ENCODE measurements at regions not wholly inside any gene's neighbourhood (a gene's known extent, or its start where the extent isn't known, plus 50 kb on each side); places are given as distances from the start of the nearest gene placed in this dataset.
"Not testable (repeated sequence)": the region's sequence is repeated elsewhere in the genome, so short reads cannot be mapped to it uniquely, and the experiment has no call there.

DNA sequence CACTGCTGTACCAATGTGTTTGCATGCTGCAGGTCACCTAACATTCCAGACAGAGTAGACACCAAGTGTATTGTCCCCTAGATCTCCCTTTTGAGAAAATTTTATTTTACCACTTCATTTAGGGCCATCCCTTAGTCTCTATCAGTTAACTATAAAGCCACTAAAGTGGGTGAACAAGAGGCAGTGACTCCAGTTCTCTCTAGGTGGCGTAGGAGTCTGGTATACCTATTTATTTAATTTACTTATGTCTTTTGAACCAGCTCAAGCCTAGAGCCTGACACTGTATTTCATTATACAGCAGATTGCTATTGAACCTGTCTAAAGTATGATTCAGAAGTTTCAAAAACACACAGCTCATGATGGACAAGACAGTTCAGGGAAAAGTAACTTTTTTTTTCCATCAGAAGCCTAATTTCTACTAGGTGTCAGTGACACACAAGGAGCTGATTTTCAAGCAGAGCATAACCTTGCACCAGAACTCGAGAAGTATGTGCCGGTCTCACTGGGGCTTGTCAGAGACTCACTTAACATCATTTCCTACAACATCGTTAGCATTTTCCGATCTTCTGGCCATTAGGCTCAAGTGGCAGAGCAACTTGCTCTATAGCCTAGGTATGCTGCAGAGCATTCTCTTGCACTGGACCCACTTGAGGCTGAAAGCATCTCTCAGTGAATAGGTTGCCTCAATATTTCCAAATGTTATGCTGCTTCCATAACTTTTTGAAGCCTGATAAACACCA lies 175.4 kb downstream of the CDC14C start:
- ChIA-PET CTCF (no interaction called here), POLR2A (no interaction called here)

DNA sequence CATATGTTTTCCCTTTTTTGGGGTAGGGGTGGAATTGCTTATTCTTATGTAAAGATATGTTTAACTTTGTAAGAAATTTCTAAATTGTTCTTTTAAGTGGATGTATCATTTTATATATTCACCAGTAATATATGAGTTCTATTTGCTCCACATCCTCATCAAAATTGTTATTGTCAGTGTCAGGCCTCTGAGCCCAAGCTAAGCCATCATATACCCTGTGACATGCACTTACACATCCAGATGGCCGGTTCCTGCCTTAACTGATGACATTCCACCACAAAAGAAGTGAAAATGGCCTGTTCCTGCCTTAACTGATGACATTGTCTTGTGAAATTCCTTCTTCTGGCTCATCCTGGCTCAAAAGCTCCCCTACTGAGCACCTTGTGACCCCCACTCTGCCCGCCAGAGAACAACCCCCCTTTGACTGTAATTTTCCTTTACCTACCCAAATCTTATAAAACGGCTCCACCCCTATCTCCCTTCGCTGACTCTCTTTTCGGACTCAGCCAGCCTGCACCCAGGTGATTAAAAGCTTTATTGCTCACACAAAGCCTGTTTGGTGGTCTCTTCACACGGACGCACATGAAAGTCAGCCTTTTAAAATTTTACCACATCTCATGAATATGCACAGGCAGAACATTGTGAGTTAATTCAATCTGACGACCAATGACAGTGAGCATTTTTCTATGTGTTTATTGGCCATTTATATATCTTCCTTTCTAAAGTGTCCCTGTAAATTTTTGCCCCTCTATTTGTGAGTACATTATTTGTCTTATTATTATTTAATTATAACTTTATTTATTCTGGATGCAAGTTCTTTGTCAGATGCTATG lies 176.8 kb downstream of the CDC14C start:
- POLR2A ChIA-PET, CTCF ChIA-PET: not testable (repeated sequence)

DNA sequence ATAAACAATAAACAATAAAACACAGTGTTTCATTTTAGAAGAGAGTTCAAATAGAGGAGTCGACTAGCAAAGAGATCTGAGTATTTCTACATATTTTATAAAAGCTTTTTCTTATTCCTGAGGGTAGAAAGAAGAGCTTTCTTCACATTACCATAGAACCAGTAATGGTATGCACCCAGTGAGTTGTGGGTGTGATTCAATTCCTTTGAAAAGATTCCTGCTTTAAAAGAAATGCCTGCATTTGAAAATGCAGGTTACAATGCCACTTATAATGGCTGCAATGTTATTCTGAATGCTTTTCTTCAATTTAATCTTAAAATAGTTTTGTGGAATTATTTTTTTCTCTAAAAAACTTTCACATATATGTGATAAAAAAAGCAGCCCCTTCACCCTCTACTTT lies 178.1 kb downstream of the CDC14C start:
- ChIA-PET POLR2A (no interaction called here), CTCF (no interaction called here)

DNA sequence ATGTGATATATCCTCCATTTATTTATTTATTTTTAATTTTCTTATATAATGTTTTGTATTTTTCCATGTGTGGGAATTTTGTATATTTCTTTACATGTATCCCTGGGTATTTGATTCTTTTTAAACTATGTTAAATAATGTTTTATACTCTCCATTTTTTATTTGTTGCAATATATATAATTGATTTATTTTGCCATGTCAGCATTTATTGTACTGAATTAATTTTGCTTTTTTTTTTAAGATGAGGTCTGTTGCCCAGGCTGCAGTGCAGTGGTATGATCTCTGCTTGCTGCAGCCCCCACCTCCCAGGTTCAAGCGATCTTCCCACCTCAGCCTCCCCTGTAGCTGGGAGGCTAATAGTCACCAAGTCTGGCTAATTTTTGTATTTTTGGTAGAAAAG lies 187.4 kb downstream of the CDC14C start:
- CTCF ChIA-PET = no interaction called here

DNA sequence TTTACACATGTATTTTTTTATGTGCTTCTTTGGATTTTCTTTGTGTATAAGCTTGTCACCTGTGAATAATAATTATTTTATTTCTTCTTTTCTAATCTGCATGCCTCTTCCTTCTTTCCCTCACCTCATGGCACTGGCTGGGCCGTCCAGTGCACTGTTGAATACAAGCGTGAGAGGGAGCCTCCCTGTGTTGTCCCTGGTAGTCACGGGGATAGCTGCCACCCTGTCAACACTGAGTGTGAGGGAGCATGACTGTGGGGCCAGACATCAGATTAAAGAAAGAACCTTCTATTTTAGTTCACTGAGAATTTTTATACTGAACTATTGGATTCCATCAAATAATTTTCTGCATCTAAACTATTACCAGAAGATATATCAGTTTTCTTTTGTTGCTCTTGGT lies 187.9 kb downstream of the CDC14C start:
- CTCF ChIA-PET = no interaction called here
- POLR2A ChIA-PET = no interaction called here

More for the DNA sequence above, 187.4 kb downstream of the CDC14C start:
- POLR2A ChIA-PET = no interaction called here

DNA sequence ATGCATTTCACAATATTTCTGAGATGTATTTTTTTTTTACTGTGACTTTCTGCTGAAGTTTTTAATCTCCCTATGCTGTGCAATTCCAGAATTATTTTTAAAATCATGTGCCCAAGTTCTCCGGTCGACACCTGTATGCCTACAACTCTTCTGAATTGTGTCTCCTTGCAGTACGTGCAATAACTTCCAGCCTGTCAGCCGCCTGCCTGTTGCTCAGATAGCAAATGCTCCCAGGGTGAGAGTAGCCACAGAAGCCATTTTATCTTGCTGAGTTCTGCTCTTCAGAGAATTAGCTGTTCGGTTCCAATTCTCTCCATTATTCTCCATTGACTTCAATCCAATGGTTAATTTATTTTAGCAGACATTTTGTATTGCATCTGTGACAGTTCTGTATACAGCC lies 188.3 kb downstream of the CDC14C start:
- CTCF ChIA-PET = no interaction called here
- POLR2A ChIA-PET = no interaction called here

DNA sequence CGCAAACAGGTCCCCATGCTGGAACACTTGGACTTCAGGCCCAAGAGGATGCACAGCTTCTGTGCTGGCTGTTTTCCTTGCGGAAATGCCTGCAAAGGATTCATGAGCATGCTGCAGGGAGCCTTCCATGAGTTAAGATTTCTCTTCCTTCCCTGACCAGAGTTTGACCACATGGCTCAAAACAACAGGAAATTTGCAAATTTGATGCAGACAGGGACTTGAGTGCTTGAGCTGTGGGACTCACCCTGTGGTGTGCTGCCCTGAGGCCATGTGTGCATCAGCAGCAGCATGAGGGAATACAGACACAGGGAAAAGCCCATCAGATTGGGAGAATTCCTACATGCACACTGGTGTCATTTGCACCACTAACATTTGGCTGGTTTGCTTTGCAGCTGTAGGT lies 195.4 kb downstream of the CDC14C start:
- POLR2A ChIA-PET = no interaction called here

DNA sequence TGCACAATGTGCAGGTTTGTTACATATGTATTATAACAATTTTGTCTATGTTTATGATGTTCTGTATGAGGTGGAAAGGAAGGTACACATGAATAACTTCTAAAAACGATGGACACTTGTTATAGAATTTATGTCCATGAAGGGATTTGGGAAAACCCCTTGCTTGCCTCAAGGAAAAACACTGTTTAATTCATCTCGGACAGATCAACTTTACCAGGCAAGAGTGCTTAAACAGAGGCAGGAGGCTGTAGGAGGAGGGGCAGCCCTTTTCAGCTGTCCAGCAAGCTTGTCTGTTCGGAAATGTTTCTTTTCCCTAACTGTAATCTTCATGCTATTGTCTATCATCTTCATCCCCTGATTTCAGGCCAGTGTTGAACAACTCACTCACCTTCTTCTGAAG lies 200.9 kb downstream of the CDC14C start:
- ChIA-PET CTCF (no interaction called here), POLR2A (no interaction called here)

More for the DNA sequence above, 195.4 kb downstream of the CDC14C start:
- CTCF ChIA-PET = no interaction called here

DNA sequence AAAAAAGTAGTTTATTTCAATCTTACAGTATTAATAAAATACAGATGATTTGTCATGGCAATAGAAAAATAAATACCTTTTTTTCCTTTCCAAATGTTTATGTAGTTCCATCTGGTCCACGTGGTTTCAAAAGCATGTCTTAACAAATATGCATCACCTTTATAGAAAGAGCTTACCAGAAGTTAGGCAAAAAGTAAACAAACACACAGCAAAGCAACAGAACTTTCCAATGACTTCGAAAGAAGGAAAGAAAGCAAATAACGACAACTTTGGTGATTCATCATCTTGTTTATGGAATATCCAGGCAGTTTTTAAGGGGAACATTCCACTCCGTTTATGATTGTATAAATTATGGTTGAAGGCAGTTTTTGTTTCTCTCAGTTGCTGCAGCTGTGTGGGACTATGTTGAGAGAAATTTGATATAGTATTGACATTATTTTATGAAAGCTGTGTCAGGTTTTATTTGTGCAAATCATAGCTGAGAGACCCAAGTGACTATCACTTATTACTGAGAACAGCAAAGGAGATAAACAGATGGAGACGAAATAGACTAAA lies 203.1 kb downstream of the CDC14C start:
- ChIA-PET POLR2A (no interaction called here), CTCF (no interaction called here)

DNA sequence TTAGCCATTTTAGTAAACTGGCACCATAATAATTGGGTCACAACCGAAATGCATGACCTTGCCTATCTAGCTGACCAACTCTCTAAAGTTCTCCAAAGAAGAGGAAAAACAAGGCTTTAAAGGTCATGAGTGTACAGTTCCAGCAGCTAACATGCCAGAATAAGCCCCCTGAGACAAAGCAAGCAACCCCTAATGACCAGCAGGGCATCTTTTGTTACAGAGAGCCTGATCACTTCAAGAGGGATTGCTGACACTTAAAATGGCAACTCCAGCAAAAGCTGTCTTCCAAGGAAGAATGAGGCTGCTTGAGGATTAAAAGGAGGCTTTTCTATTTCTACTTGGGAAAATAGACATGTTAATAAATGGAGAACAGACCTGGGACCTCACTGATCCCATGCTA lies 213.6 kb downstream of the CDC14C start:
- ChIA-PET CTCF (no interaction called here), POLR2A (no interaction called here)

DNA sequence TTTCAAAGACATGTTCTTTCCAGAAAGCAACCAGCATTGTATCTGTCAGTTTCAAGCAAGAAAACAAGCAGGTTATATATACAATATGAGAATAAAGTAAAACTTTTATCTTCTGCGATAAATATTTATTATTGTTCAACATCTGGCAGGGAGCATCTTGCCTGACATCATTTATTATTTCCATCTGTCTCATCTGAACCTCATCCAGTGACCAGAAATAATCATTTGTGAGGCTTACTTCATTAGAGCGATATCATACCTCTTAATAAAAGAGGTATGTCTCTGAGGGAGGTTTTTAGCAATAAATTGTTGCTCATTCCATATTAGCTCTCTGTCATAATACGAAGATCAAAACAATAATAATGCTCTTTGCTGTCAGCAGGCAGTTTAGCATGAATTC lies 226.1 kb downstream of the CDC14C start:
- POLR2A ChIA-PET = no interaction called here
- CTCF ChIA-PET = no interaction called here

DNA sequence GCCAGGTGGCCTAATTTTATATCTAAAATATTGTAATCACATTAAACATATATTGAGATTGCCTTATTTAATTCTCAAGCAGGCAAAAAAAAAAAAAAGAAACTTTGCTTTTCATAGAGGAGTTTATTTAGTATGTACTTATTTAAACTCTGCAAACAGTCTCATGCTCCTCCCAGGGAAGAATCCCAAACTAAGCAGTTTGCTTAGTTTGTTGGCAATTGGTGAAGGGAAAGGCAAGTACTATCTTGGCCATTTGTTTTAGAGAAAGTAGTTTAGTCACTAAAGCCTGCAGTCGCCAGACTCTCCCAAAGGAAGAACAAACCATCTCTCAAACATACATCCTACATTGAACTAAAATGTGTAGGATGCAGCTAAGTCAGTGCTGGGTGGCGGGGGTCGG lies 226.8 kb downstream of the CDC14C start:
- ChIA-PET CTCF (no interaction called here), POLR2A (no interaction called here)

DNA sequence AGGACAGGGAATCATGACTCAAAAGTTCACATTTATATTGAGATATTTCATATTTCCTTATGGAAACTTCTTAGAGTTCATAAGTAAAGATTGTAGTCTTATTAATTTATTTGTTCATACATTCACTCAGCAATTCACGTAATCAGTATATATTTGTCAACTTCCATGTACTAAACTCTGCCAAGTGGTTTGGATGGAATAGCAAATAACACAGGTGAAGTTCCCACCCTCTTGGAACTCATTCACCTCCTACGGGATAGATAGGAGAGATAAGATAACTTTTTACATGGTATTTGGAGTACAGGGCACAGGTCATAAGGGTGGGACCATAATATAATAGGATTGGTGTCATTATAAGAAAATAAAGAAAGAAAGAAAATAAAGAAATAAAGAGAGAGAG lies 234.0 kb downstream of the CDC14C start:
- CTCF ChIA-PET = no interaction called here

DNA sequence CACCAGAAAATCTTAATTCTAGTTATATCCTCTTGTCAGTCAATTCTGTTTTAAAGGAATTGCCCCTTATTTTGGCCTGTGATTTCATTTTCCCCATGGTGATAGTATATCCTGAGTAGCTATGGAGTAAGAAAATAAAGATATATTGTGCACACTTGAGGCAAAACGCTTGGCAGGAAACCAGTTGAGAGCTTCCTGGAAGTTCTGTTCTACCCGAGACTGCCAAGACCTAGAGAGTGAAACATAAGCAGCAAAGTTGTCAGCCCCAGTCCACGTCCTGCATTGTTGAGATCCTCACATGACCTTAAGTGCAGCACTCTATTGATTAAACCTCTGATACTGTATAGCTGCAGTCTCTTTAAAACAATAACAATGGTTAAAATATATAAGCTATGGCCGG lies 235.2 kb downstream of the CDC14C start:
- CTCF ChIA-PET = no interaction called here
- POLR2A ChIA-PET = no interaction called here

More for the DNA sequence above, 234.0 kb downstream of the CDC14C start:
- POLR2A ChIA-PET = no interaction called here

DNA sequence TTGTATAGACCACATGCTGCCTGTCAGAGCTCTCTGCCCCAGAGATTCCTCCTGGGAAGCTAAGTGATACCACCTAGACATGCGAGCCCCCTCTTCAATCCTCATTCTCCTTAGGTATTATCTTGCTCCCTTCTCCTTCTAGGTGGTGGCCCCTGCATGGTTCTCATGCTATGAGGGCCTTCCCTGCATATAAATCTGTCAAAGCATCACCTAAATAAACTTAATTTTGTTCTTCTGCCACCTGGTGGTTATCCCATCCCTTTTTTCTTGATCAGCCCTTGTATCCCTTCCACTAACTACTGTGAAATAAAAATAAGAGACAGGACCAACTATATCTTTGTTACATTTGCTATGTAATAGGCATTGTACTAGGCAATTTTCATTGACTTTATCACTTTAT lies 242.1 kb downstream of the CDC14C start:
- ChIA-PET POLR2A (no interaction called here), CTCF (no interaction called here)

DNA sequence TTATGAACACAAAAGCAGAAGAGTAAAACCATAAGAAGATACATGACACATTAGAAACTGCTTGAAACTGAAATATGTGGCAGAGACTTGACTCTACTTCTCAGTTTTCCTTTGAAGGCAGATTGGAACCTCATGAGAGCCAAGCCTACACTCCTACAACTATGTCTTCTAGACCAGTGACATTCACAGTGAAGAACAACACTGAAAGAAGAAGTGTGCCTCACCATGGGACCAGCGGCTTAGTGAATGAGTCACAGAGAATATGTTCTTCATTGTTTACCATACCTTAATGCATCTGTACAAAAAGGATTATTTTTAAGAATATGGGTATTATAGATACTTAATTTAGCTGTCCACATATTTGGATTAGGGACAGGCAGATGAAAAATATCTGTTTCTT lies 248.3 kb downstream of the CDC14C start:
- ChIA-PET POLR2A (no interaction called here), CTCF (no interaction called here)

DNA sequence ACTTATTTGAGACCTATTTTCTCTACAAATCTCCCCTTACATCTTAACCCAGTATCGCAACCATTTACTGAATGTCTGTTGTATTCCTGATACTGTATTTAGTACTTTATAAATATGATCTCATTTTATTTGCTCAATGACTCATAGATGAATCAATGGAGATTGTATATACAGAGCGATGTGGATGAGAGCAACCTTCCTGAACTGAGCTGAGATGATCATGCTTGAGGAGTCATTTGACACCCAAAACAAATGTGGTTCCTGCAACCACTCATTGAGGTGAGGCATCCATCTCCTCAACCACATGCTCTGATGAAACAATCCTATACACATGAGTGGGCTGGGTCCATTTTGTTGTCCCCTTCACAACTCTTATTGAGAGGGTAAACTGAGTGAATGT lies 250.0 kb downstream of the CDC14C start:
- POLR2A ChIA-PET = no interaction called here
- CTCF ChIA-PET = no interaction called here

DNA sequence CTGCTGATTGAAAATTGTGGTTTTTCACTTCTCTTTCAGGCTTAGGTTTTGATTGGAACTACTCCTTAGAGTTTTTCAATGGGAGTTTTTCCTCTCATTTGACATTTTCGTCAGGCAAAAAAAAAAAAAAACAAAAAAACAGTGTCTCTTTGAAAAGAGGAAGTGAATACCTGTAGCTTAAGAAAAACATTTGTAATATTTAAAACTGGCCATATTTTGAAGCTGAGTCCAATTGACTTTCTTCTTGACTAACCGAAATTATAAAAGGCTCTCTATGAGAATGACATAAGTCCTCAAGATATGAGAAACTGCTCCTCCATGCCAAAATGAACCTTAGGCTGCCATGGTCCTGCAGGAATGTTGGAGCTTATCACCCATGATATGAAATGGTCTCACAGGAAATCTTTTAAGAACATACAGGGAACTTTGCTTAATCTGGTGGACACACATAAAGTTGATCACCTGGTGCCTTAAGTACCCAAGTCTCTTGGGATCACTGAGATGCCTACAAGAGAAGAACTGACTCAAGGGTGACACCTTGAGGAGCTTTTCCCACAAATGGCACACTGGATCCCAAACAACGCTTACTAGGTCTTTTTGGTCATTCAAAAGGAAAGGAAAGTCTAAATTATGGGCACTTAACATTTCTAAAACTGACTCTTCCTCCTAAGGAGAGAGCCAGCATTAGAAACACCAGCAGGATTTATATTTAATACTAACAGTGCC lies 263.4 kb downstream of the CDC14C start:
- CTCF ChIA-PET = no interaction called here
- POLR2A ChIA-PET = no interaction called here

DNA sequence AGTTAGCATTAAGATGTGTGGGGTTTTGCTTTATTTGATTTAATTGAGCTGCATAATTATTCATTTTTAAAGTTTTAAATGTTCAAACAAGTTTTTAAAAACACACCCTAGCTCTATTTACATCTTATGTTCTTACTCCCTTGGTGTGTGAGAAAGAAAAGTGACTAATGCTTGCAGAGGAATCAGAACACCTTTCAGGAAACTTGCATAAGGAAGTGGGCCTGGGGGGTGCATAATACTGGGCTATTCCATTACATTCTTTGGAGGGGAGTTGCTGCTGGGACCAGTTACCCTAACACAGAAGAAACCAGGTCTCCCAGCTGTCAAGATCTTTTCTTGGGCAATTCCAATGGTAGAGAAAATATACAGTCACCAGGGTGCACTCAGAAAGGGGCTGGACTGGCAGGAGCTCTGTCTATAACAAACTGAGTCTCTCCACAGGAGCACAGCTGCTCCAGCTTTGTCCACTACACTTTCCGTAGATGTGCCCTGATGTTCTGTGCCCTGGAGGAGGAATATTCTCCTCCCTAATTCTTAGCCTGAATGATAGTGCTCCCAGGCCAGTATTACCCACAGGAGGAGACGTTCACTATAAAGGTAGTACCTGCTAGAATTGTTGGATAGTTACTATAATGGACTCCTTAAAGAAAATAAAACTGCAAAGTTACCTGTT lies 304.2 kb downstream of the CDC14C start:
- ChIA-PET CTCF (no interaction called here), POLR2A (no interaction called here)

DNA sequence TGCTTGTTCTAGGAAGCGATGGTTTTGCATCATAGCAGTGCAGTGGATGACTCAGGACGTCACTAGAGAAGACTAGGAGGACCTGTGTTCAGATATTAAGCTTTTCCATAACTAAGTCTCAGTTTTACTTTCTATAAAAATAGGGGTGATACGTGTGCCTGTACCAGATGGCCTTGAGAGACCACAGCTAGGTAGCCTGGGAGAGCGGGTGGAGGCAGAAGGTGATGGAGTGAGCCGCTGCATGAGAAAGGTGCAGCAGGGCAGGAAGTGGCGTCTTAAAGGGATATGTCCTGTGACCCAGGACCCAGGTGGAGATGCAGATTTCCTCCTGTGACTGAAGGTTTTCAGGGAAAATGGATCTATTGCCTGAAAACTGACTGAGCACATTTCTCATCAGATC lies 304.9 kb downstream of the CDC14C start:
- CTCF ChIA-PET = no interaction called here

DNA sequence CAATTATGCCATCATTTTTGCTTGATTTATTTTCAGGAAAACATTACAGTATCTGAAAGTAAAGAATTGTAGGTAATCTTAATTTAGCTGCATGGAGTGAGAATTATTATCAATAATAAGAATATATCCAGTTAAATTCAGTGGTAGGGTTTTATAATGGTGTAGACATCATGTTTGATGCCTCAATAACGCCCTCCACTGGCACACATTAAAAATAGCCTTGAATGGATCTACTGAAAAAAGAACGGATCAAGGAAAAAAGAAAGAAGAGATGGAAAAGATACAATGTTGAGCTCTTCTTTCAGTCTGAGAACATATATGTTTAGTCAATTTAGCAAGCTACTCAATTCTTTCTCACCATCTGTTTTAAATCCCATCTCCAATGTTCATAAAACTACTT lies 319.2 kb downstream of the CDC14C start:
- ChIA-PET POLR2A (no interaction called here), CTCF (no interaction called here)

More for the DNA sequence above, 304.9 kb downstream of the CDC14C start:
- POLR2A ChIA-PET = no interaction called here
